HCT116 (cell line): ENCODE measurements at regions not wholly inside any gene's neighbourhood (a gene's known extent, or its start where the extent isn't known, plus 50 kb on each side); places are given as distances from the start of the nearest gene placed in this dataset.

Source experiments
- ATAC-seq: fragments of 200-7000 bp; cut with Tn5 transposase; 2 replicates; pipeline ENCODE4 v1.9.1; 2020; ENCODE audit warnings: mild to moderate bottlenecking, moderate library complexity
- BruUV-seq: library from RNA; stranded (reverse); fragments of 400-500 nt; replicated peaks from 2 replicates; lab custom pipeline; 2021; lab: Mats Ljungman, UMichigan
- CTCF ChIA-PET: fragments of 300-600 bp; sonication (Branson Sonifier 250); formaldehyde crosslinking; loops from one replicate; lab custom pipeline; 2021; ENCODE audit warnings: antibody characterized with exemption; lab: Charles Lee
- POLR2A ChIA-PET: fragments of 300-600, 350-600 bp; sonication (Branson Sonifier 250); formaldehyde crosslinking; loops from one replicate; lab custom pipeline; 2021; ENCODE audit warnings: antibody characterized with exemption; lab: Charles Lee
- RAD21 ChIA-PET, 2 experiments: fragments of 300-600 bp; sonication (Branson Sonifier 250); formaldehyde crosslinking; loops; one replicate each; lab custom pipeline; 2023; ENCODE audit warnings: low total read pairs in 2 of 2; ENCODE audit not compliant: uncharacterized antibody in 2 of 2, unreplicated experiment in 2 of 2, low non-redundant PET in 1 of 2; lab: Charles Lee
- DNase-seq: peaks from one replicate; pipeline ENCODE4 v3.0.0-alpha.2; 2010; ENCODE audit warnings: low read depth, low spot score
- H2AFZ ChIP-seq: fragments of 200-600 bp; shearing (Covaris generic), sonication (generic); 2 replicates; pipeline ENCODE4 v1.6.1; 2017; ENCODE audit warnings: low read depth, mixed run types, mixed read lengths, antibody characterized with exemption, low read length; ENCODE audit not compliant: poor library complexity, severe bottlenecking
- H3K27ac ChIP-seq: 2 replicates; pipeline ENCODE4 v1.5.1; 2012; ENCODE audit warnings: low read depth, low read length
- H3K27me3 ChIP-seq: fragments of 200-600 bp; sonication (generic); 2 replicates; pipeline ENCODE4 v1.6.1; 2016; ENCODE audit warnings: mixed run types, low read length, mixed read lengths; ENCODE audit not compliant: insufficient read depth
- H3K36me3 ChIP-seq, 2 experiments: fragments of 200-500 bp in 1 of 2; fragments of 200-600 bp in 1 of 2; sonication (Bioruptor generic) in 1 of 2; sonication (generic) in 1 of 2; 2 replicates each; pipeline versions ENCODE4 v1.5.1 to v1.6.1; 2014 to 2016; ENCODE audit warnings: low read length in 2 of 2, inconsistent platforms in 1 of 2, mixed read lengths in 1 of 2, mixed run types in 1 of 2; ENCODE audit not compliant: insufficient read depth in 2 of 2, control insufficient read depth in 1 of 2
- H3K4me1 ChIP-seq, 2 experiments: fragments of 200-600 bp in 1 of 2; sonication (generic) in 1 of 2; 2 replicates each; pipeline versions ENCODE4 v1.5.1 to v1.6.1; 2012 to 2017; ENCODE audit warnings: low read length in 2 of 2, inconsistent platforms in 1 of 2, mild to moderate bottlenecking in 1 of 2, mixed read lengths in 1 of 2, mixed run types in 1 of 2, moderate library complexity in 1 of 2; ENCODE audit not compliant: insufficient read depth in 2 of 2, control insufficient read depth in 1 of 2
- H3K4me2 ChIP-seq: fragments of 200-600 bp; sonication (generic); 2 replicates; pipeline ENCODE4 v1.6.1; 2017; ENCODE audit warnings: mixed run types, low read length, mixed read lengths
- H3K4me3 ChIP-seq, 2 experiments: fragments of 200-600 bp in 1 of 2; sonication (generic) in 1 of 2; replicated peaks in 1 of 2; 2 replicates each; pipeline ENCODE4 v1.5.1; 2011 to 2016; ENCODE audit warnings: low read length in 2 of 2, control low read depth in 1 of 2, low read depth in 1 of 2, mild to moderate bottlenecking in 1 of 2, mixed read lengths in 1 of 2, mixed run types in 1 of 2
- H3K79me2 ChIP-seq: fragments of 200-600 bp; sonication (generic); 2 replicates; pipeline ENCODE4 v1.6.1; 2017; ENCODE audit warnings: mild to moderate bottlenecking, mixed run types, low read length, moderate library complexity, mixed read lengths; ENCODE audit not compliant: insufficient read depth
- H3K9ac ChIP-seq: fragments of 200-600 bp; sonication (generic); 2 replicates; pipeline ENCODE4 v1.6.1; 2016; ENCODE audit warnings: low read length, mixed read lengths
- H3K9me2 ChIP-seq: fragments of 200-600 bp; sonication (generic), shearing (Covaris generic); 2 replicates; pipeline ENCODE4 v1.6.1; 2017; ENCODE audit warnings: mixed run types, mild to moderate bottlenecking, moderate library complexity; ENCODE audit not compliant: insufficient read depth
- H3K9me3 ChIP-seq, 2 experiments: fragments of 200-500 bp in 1 of 2; fragments of 200-600 bp in 1 of 2; sonication (Bioruptor generic) in 1 of 2; sonication (generic) in 1 of 2; 2 replicates each; pipeline ENCODE4 v1.6.1; 2014 to 2017; ENCODE audit warnings: low read length in 2 of 2, mixed read lengths in 2 of 2, inconsistent platforms in 1 of 2, low read depth in 1 of 2, mild to moderate bottlenecking in 1 of 2, mixed run types in 1 of 2, moderate library complexity in 1 of 2; ENCODE audit not compliant: control insufficient read depth in 1 of 2, insufficient read depth in 1 of 2
- H4K20me1 ChIP-seq: fragments of 200-600 bp; sonication (generic), shearing (Covaris generic); 2 replicates; pipeline ENCODE4 v1.6.1; 2017; ENCODE audit warnings: mixed run types, mild to moderate bottlenecking, moderate library complexity; ENCODE audit not compliant: insufficient read depth
- CBX3 ChIP-seq: IDR thresholded peaks from 2 replicates; pipeline ENCODE4 v1.6.1; 2012; ENCODE audit warnings: low read depth
- EGR1 ChIP-seq: IDR thresholded peaks from 2 replicates; pipeline ENCODE4 v1.6.1; 2012; ENCODE audit warnings: low read depth
- ELF1 ChIP-seq: IDR thresholded peaks from 2 replicates; pipeline ENCODE4 v1.6.1; 2012; ENCODE audit warnings: low read depth, borderline replicate concordance
- FOSL1 ChIP-seq: IDR thresholded peaks from 2 replicates; pipeline ENCODE4 v1.6.1; 2012; ENCODE audit warnings: low read depth
- JUND ChIP-seq: IDR thresholded peaks from 2 replicates; pipeline ENCODE4 v1.6.1; 2012
- POLR2AphosphoS5 ChIP-seq: IDR thresholded peaks from 2 replicates; pipeline ENCODE4 v1.6.1; 2011; ENCODE audit warnings: mild to moderate bottlenecking, low read depth, low read length, moderate library complexity
- RAD21 ChIP-seq: IDR thresholded peaks from 2 replicates; pipeline ENCODE4 v1.6.1; 2012; ENCODE audit warnings: low read depth, mild to moderate bottlenecking
- SIN3A ChIP-seq: IDR thresholded peaks from 2 replicates; pipeline ENCODE4 v1.6.1; 2012; ENCODE audit warnings: low read depth
- SP1 ChIP-seq: IDR thresholded peaks from 2 replicates; pipeline ENCODE4 v1.6.1; 2012; ENCODE audit warnings: low read depth
- SRF ChIP-seq: IDR thresholded peaks from 2 replicates; pipeline ENCODE4 v1.6.1; 2012; ENCODE audit warnings: low read depth
- TCF7L2 ChIP-seq: IDR thresholded peaks from 2 replicates; pipeline ENCODE4 v1.7.0; 2011; ENCODE audit warnings: borderline replicate concordance, inconsistent platforms; ENCODE audit not compliant: insufficient read depth, insufficient read length; ENCODE audit errors: extremely low read depth
- YY1 ChIP-seq: IDR thresholded peaks from 2 replicates; pipeline ENCODE4 v1.6.1; 2011; ENCODE audit warnings: low read length, low read depth, moderate library complexity, mild to moderate bottlenecking; ENCODE audit not compliant: insufficient replicate concordance; ENCODE audit errors: extremely low read depth
- ZNF274 ChIP-seq: fragments of 200-500 bp; sonication (Bioruptor generic); IDR thresholded peaks from 2 replicates; pipeline ENCODE4 v1.6.1; 2014; ENCODE audit warnings: mild to moderate bottlenecking, low read depth, low read length, inconsistent platforms
- intact Hi-C: fragments of 100-400 bp; cut with micrococcal nuclease; formaldehyde crosslinking; loops from 2 replicates; pipeline ENCODE4 v1.10.0; 2022
- TF ChIP-seq, protein P1 (sequence below), 3 experiments: fragments of 200-600 bp in 1 of 3; sonication (generic) in 1 of 3; IDR thresholded peaks in 2 of 3; conservative IDR thresholded peaks in 1 of 3; 2 replicates each; pipeline ENCODE4 v1.5.1; 2012 to 2017; ENCODE audit warnings: low read depth in 2 of 3, low read length in 2 of 3, antibody characterized with exemption in 1 of 3, borderline replicate concordance in 1 of 3, control low read depth in 1 of 3, mild to moderate bottlenecking in 1 of 3, mixed read lengths in 1 of 3, mixed run types in 1 of 3, moderate library complexity in 1 of 3; ENCODE audit not compliant: insufficient read depth in 1 of 3
- TF ChIP-seq, protein P2 (sequence below): IDR thresholded peaks from 2 replicates; pipeline ENCODE4 v1.6.1; 2012
- TF ChIP-seq, protein P3 (sequence below): IDR thresholded peaks from 2 replicates; pipeline ENCODE4 v1.6.1; 2012
- TF ChIP-seq, protein P4 (sequence below): IDR thresholded peaks from 2 replicates; pipeline ENCODE4 v1.6.1; 2011; ENCODE audit warnings: mild to moderate bottlenecking, low read length, moderate library complexity; ENCODE audit not compliant: insufficient replicate concordance; ENCODE audit errors: extremely low read depth

DNA sequence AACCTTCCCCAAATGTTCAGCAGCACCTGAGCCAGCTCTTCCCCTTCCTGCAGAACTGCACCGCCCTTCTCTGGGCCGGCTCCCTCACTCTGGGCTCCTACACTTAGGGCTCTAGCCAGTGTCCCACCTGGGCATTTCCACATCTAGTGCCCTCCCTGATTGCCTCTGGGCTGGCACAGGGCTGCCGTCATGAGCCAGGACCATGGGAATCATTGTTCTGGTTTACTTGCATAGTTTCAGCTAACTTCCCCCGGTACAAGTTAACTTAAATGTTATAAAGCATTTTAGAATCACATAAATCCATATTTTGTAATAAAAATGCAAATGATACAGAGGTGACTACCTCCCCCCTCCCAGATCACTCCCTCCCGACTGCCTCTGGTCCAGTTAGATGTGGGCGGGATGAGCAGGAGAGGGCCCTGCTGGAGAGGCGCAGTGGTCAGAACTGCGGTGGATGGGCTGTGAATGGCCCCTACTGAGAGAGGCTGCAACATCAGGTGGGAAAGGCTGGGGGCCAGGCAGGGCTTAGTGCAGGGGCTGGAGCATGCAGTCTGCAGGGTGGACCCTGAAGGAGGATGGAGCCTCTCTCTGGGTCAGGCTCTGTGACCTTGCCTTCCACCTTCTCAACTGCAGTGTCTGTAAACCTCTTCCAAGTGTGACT is 371.4 kb upstream of the C1orf174 start:
- BruUV-seq, result no TSS peak
- DNase-seq, result no peak
- intact Hi-C loops, result no loop called here
- Histone ChIP-seq H3K9ac (no peak overlapping the region), H3K4me1 (no peaks in the 10 kb centered on the region), H2AFZ (no peak overlapping the region), H3K79me2 (no peaks in the 10 kb centered on the region), H3K4me2 (no peak overlapping the region), H3K9me2 (no peaks in the 10 kb centered on the region), H3K36me3 (no peaks in the 10 kb centered on the region), H3K4me3 (no peak overlapping the region), H3K9me3 (no peaks in the 10 kb centered on the region), H3K27me3 (no peaks in the 10 kb centered on the region), H4K20me1 (no peaks in the 10 kb centered on the region), H3K27ac (no peak overlapping the region)
- ChIA-PET RAD21 (no interaction called here), CTCF (no interaction called here), POLR2A (no interaction called here)
- no peak for ATAC-seq
- no peak for TF ChIP-seq SP1
- TF ChIP-seq TCF7L2, result no peak
- TF ChIP-seq, protein P1, sequence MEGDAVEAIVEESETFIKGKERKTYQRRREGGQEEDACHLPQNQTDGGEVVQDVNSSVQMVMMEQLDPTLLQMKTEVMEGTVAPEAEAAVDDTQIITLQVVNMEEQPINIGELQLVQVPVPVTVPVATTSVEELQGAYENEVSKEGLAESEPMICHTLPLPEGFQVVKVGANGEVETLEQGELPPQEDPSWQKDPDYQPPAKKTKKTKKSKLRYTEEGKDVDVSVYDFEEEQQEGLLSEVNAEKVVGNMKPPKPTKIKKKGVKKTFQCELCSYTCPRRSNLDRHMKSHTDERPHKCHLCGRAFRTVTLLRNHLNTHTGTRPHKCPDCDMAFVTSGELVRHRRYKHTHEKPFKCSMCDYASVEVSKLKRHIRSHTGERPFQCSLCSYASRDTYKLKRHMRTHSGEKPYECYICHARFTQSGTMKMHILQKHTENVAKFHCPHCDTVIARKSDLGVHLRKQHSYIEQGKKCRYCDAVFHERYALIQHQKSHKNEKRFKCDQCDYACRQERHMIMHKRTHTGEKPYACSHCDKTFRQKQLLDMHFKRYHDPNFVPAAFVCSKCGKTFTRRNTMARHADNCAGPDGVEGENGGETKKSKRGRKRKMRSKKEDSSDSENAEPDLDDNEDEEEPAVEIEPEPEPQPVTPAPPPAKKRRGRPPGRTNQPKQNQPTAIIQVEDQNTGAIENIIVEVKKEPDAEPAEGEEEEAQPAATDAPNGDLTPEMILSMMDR (IDR thresholded peaks at IDR 0.05 in 2 of 3, conservative IDR thresholded peaks at IDR 0.05 in 1 of 3; ENCODE audit: borderline replicate concordance in 1 of 3, insufficient read depth in 1 of 3, low read depth in 2 of 3, low read length in 2 of 3), result no peak
- TF ChIP-seq SRF, result no peak
- TF ChIP-seq EGR1, result no peak
- TF ChIP-seq, protein P2, sequence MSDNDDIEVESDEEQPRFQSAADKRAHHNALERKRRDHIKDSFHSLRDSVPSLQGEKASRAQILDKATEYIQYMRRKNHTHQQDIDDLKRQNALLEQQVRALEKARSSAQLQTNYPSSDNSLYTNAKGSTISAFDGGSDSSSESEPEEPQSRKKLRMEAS, result no peak
- no peak for TF ChIP-seq CBX3
- TF ChIP-seq, all 23 proteins: peak for 0

DNA sequence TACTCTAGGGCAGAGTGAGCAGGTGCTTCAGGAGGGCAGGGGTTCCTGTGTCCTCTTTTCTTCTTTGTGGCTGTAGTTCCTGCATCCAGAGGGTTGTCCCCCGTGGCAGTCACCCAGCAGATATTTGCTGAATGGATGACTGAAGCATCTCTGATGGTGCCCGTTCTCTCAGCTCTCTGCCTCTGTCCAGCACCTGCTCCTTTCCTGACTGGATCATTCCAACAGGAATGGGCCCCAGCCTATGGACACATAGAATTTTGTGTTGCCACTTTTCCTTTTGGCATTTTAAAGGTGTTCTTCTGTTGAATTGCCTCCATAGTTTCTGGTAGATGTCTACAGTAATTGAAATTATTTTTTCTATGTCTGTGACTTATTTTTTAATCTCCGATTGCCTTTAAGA is 372.5 kb upstream of the C1orf174 start:
- H3K79me2 ChIP-seq, result no peaks in the 10 kb centered on the region
- H3K9me2 ChIP-seq, result no peaks in the 10 kb centered on the region
- H3K4me3 ChIP-seq, result no peak overlapping the region
- TF ChIP-seq RAD21, result no peak
- no peak for TF ChIP-seq YY1
- TF ChIP-seq SIN3A, result no peak
- TF ChIP-seq TCF7L2, result no peak
- TF ChIP-seq, protein P3, sequence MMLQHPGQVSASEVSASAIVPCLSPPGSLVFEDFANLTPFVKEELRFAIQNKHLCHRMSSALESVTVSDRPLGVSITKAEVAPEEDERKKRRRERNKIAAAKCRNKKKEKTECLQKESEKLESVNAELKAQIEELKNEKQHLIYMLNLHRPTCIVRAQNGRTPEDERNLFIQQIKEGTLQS, result no peak
- no peak for TF ChIP-seq JUND
- TF ChIP-seq, protein P4, sequence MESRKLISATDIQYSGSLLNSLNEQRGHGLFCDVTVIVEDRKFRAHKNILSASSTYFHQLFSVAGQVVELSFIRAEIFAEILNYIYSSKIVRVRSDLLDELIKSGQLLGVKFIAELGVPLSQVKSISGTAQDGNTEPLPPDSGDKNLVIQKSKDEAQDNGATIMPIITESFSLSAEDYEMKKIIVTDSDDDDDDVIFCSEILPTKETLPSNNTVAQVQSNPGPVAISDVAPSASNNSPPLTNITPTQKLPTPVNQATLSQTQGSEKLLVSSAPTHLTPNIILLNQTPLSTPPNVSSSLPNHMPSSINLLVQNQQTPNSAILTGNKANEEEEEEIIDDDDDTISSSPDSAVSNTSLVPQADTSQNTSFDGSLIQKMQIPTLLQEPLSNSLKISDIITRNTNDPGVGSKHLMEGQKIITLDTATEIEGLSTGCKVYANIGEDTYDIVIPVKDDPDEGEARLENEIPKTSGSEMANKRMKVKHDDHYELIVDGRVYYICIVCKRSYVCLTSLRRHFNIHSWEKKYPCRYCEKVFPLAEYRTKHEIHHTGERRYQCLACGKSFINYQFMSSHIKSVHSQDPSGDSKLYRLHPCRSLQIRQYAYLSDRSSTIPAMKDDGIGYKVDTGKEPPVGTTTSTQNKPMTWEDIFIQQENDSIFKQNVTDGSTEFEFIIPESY, result no peak
- TF ChIP-seq ELF1, result no peak
- no peak for TF ChIP-seq FOSL1
- TF ChIP-seq SP1, result no peak
- no peak for TF ChIP-seq POLR2AphosphoS5
- TF ChIP-seq ZNF274, result no peak
- TF ChIP-seq SRF, result no peak
- no peaks in the 10 kb centered on the region for H3K27me3 ChIP-seq
- H3K9me3 ChIP-seq, result no peaks in the 10 kb centered on the region; a peak in 1 of 4 replicates
- H4K20me1 ChIP-seq, result no peaks in the 10 kb centered on the region
- ATAC-seq (no peak), DNase-seq (no peak)
- no peak overlapping the region for H3K9ac ChIP-seq
- no peak overlapping the region for H3K4me2 ChIP-seq
- no peaks in the 10 kb centered on the region for H3K36me3 ChIP-seq
- no peaks in the 10 kb centered on the region for H3K4me1 ChIP-seq
- no TSS peak for BruUV-seq
- H3K27ac ChIP-seq, result no peak overlapping the region
- no peak overlapping the region for H2AFZ ChIP-seq
- ChIA-PET POLR2A (no interaction called here), RAD21 (no interaction called here), CTCF (no interaction called here)
- intact Hi-C loops, result no loop called here
